ENCODE measurements at regions not wholly inside any gene's neighbourhood (a gene's known extent, or its start where the extent isn't known, plus 50 kb on each side); places are given as distances from the start of the nearest gene placed in this dataset.

- peaks cover 2% of the 10 kb centered on the region for H3K9me3 Mint-ChIP-seq (ENCODE audit: insufficient read depth)
- CTCF ChIA-PET = no interaction called here
- POLR2A ChIA-PET = no interaction called here
- no peaks in the 10 kb centered on the region for H4K20me1 ChIP-seq (ENCODE audit: control insufficient read depth, insufficient read depth, low read length, poor library complexity, severe bottlenecking)
- no peak overlapping the region for H3K9ac ChIP-seq (ENCODE audit: low read length)
- no peak overlapping the region for H3K4me2 ChIP-seq (replicated peaks; ENCODE audit: low read depth, low read length, poor library complexity, severe bottlenecking)
- H3K27me3 ChIP-seq (replicated peaks in 1 of 4; ENCODE audit: control extremely low read depth in 1 of 4, control insufficient read depth in 3 of 4, insufficient read depth in 4 of 4, low read length in 3 of 4) = no peaks in the 10 kb centered on the region
- no peak overlapping the region for H3K27ac ChIP-seq (ENCODE audit: low read length in 2 of 2)
- no peaks in the 10 kb centered on the region for H3K4me1 ChIP-seq (ENCODE audit: control insufficient read depth in 2 of 2, insufficient read depth in 2 of 2, low read length in 2 of 2)
- H3K4me3 Mint-ChIP-seq = no peak overlapping the region
- intact Hi-C loops (cut with micrococcal nuclease) = no loop called here
- TF ChIP-seq CTCF (IDR thresholded peaks at IDR 0.05) (no peak), EZH2 (IDR thresholded peaks at IDR 0.05; ENCODE audit: borderline replicate concordance, insufficient read depth, low read depth, low read length, poor library complexity, severe bottlenecking) (no peak)
- H3K4me3 ChIP-seq (ENCODE audit: control extremely low read depth in 1 of 5, extremely low read depth in 1 of 5, insufficient read depth in 1 of 5, low read depth in 2 of 5, low read length in 4 of 5) = no peak overlapping the region
- no peak overlapping the region for H2AFZ ChIP-seq (ENCODE audit: insufficient read depth, low read depth, low read length, poor library complexity, severe bottlenecking)
- H3K4me1 Mint-ChIP-seq = no peaks in the 10 kb centered on the region
- H3K79me2 ChIP-seq (ENCODE audit: control insufficient read depth, insufficient read depth, low read length) = no peaks in the 10 kb centered on the region
- no peaks in the 10 kb centered on the region for H3K36me3 ChIP-seq (replicated peaks in 1 of 2; ENCODE audit: control extremely low read depth in 1 of 2, control insufficient read depth in 1 of 2, extremely low read depth in 1 of 2, insufficient read depth in 2 of 2, low read length in 1 of 2)
- H3K9me3 ChIP-seq (ENCODE audit: control extremely low read depth in 1 of 3, control insufficient read depth in 2 of 3, insufficient read depth in 1 of 3, low read length in 2 of 3) = peaks cover 0 to 59% (median 0%) of the 10 kb centered on the region in 3 donors
- ATAC-seq (ENCODE audit: low read depth) = no peak
- WGBS (ENCODE audit: insufficient coverage) = 97% methylated on average over 17 of the region's 17 CpGs
- H3K27me3 Mint-ChIP-seq = no peaks in the 10 kb centered on the region
- DNase-seq = no peak
- H3K27ac Mint-ChIP-seq = no peak overlapping the region
Observed at GRCh38 chr22:48742191-48742555, 1085.5 kb downstream of the BRD1 start.

- ATAC-seq (ENCODE audit: low read depth) (no peak), DNase-seq (no peak)
- no peak overlapping the region for H3K27ac ChIP-seq (ENCODE audit: low read length in 2 of 2)
- no peaks in the 10 kb centered on the region for H3K4me1 Mint-ChIP-seq
- ChIA-PET CTCF (no interaction called here), POLR2A (no interaction called here)
- H3K27ac Mint-ChIP-seq = no peak overlapping the region
- H4K20me1 ChIP-seq (ENCODE audit: control insufficient read depth, insufficient read depth, low read length, poor library complexity, severe bottlenecking) = no peaks in the 10 kb centered on the region
- peaks cover 2% of the 10 kb centered on the region for H3K9me3 Mint-ChIP-seq (ENCODE audit: insufficient read depth)
- H3K27me3 ChIP-seq (replicated peaks in 1 of 4; ENCODE audit: control extremely low read depth in 1 of 4, control insufficient read depth in 3 of 4, insufficient read depth in 4 of 4, low read length in 3 of 4) = no peaks in the 10 kb centered on the region
- no peaks in the 10 kb centered on the region for H3K36me3 ChIP-seq (replicated peaks in 1 of 2; ENCODE audit: control extremely low read depth in 1 of 2, control insufficient read depth in 1 of 2, extremely low read depth in 1 of 2, insufficient read depth in 2 of 2, low read length in 1 of 2)
- peaks cover 0 to 56% (median 0%) of the 10 kb centered on the region in 3 donors for H3K9me3 ChIP-seq (ENCODE audit: control extremely low read depth in 1 of 3, control insufficient read depth in 2 of 3, insufficient read depth in 1 of 3, low read length in 2 of 3)
- H3K79me2 ChIP-seq (ENCODE audit: control insufficient read depth, insufficient read depth, low read length) = no peaks in the 10 kb centered on the region
- 97% methylated on average over 7 of the region's 8 CpGs for WGBS (ENCODE audit: insufficient coverage)
- H2AFZ ChIP-seq (ENCODE audit: insufficient read depth, low read depth, low read length, poor library complexity, severe bottlenecking) = no peak overlapping the region
- no peak overlapping the region for H3K4me2 ChIP-seq (replicated peaks; ENCODE audit: low read depth, low read length, poor library complexity, severe bottlenecking)
- intact Hi-C loops (cut with micrococcal nuclease) = no loop called here
- H3K4me1 ChIP-seq (ENCODE audit: control insufficient read depth in 2 of 2, insufficient read depth in 2 of 2, low read length in 2 of 2) = no peaks in the 10 kb centered on the region
- no peaks in the 10 kb centered on the region for H3K27me3 Mint-ChIP-seq
- H3K4me3 ChIP-seq (ENCODE audit: control extremely low read depth in 1 of 5, extremely low read depth in 1 of 5, insufficient read depth in 1 of 5, low read depth in 2 of 5, low read length in 4 of 5) = no peak overlapping the region
- TF ChIP-seq CTCF (IDR thresholded peaks at IDR 0.05) = no peak
- TF ChIP-seq EZH2 (IDR thresholded peaks at IDR 0.05; ENCODE audit: borderline replicate concordance, insufficient read depth, low read depth, low read length, poor library complexity, severe bottlenecking) = no peak
- H3K4me3 Mint-ChIP-seq = no peak overlapping the region
- no peak overlapping the region for H3K9ac ChIP-seq (ENCODE audit: low read length)
Observed at GRCh38 chr22:48741540-48741939, 1086.1 kb downstream of the BRD1 start.
